NCI-H526 treated with DMSO at 0.1 percent for 48 hours (cell line): ENCODE measurements at regions not wholly inside any gene's neighbourhood (a gene's known extent, or its start where the extent isn't known, plus 50 kb on each side); places are given as distances from the start of the nearest gene placed in this dataset.

Source experiments
- DNase-seq: peaks from one replicate; lab custom pipeline; 2025; lab: John Stamatoyannopoulos, UW

GRCh38 chr13:76795701-76796695 is 90.2 kb downstream of the KCTD12 start:
- no peak for DNase-seq

DNA sequence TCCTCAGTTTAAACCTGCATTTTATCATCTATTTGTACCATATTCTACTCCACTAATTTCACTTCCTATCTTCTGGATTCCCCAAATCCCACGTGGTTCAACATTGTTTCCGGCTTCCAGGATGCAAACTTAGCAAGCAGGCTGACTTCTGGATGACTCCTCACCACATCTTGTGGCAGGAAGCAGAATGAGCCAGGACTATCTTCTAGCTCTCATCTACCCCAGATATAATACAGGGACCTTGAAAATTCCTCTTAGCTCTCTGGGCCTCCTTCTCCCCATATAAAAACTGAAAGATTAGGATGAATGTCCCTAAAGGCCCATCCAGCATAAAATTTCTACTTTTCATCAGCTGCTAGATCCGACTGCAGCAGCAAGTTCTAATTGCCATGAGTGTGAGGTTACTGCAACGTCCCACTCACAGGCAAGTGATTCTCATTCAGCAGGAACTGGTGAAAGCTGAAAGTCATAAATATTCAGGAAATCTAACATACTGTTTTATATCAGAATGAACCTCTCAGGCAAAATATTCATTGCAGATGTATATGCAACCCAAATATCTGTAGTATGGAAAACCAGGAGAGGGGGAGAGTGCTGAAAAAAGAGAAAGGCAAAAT is 93.4 kb downstream of the KCTD12 start:
- no peak for DNase-seq

DNA sequence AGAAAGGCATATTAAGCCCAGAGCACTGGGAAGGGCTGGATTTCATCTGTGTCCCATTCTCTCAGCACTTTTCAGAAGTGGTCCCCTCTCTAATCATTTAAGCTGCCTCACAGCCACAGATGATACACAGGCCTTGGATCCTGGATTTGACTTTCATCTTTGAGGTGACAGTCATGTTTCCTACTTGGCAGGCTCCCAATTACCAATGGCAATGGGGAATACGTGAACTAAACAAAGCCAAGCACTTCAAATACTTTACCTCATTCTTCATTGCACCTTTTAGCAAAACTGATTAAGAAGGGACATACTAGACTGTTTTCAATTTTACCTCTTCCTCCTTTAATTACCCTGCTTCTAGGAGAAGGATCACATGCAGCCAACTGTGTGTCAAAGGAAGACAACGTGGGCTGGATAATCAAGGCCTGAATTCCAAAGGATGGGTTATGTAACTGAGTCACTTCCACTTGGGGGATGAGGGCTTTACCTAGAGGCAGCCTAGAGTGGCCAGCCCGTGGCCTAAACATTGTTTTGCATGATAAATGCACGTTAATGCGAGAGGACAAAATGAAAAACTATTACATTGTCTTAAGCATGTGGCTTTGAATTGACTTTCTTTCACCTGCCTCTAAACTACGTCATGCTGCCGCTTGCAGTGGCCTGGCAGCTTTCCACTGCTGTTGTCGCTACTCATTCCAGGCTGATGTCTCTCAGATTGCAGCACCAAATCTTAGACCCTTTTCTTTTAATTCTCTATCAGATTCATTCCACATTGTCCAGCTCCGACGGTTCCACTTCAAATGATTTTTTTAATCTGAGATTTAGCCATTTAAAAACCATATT is 95.0 kb downstream of the KCTD12 start:
- no peak for DNase-seq

DNA sequence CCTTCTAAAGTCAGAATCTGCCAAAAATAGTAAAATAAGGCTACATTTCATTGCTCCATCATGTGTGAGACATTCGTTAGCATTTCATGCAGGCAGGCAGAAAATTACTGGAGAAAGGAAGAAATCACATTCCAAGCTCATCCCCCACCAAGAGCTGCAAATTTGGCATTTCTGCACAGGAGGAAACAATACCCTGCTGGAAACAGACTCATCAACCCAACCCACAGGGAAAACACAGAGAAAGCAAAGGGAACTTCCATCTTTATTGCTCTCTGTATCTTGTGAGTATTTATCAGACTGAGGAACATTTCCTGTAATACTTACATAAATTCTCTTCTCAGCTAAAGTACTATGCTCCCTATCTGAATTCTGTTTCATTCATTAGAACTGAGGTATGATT is 95.7 kb downstream of the KCTD12 start:
- DNase-seq, result no peak

- DNase-seq, result no peak
Measured at GRCh38 chr13:76783798-76784197, 102.4 kb downstream of the KCTD12 start.

DNA sequence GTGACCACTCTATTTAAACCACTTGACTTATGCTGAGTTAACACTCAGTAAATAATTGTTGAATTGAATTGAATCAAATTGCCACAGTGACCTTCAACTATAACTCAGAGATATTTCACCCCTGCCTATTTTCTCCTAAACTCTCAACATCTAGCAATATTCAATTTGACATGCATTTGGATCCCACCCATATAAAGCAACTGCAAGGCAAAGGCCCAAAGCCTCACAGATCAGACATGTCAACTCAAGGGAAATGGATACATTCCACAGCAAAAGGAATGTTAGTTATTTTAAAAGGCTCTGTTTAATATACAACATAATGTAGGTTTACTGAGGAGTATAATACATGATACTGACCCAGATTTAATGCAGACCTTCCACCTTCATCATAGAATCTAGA is 107.4 kb downstream of the KCTD12 start:
- no peak for DNase-seq

DNA sequence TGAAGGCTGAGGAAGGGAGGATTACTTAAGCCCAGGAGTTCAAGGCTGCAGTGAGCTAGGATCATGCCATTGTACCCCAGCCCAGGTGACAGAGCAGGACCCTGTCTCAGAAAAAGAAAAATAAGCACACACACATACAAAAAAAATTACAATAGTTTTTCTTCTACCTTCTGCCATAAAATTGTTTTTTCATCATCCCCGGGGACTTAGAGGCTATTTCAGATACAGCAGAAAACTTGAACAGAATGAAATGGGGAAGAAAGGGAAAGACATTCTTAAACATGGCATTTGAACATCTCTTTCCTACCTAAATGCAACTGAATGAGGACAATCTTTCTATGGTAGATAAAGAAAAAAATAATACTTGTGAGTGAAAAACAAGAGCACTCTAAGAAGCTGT is 109.1 kb downstream of the KCTD12 start:
- DNase-seq, result no peak

DNA sequence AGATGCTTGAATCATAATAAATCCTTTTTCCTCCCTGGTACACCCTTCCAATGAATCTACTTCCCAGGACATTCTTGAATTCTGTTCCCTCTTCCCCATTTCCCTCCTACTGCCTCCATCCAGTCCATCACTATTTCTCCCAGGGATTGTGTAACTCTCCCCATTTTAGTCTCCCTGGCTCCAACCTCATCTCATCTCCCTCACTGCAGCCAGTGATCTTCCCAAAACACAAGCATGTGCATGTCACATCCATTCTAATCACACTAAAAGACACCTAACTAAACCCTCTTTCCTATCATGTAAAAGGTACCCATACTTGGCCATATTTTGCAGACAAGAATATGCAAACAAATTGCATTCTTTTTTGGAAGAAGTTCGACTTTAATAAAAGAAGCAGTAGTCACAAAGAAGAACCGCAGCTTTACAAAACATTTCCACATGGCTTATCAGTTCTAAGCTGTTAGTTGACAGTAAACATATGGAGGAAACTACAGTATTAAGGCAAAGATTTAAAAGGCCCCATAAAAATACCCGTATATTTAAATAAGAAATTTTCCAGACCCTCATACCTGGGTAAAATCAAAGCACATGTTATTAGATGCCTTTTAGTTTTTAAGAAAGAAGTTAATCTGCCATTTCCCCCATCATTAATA is 111.0 kb downstream of the KCTD12 start:
- no peak for DNase-seq

GRCh38 chr13:76773448-76774094 is 112.6 kb downstream of the KCTD12 start:
- DNase-seq, result no peak

DNA sequence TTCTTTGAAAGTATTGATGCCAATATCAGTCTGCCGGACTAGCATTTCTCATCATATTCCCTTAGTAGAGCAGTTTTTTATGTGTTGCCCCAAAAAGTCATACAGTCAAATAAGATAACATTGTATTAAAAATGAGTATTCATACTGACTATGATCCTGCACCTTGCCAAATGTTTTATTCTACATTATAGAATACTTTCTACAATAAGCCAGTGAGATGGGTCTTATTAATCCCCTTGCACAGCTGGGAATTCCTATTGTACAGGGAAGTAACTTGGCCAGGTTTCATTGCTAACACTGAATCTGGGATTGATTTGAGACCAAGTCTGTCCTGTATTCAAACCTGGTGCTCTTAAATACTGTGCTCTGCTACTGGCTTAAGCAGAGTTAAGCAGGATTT is 114.0 kb downstream of the KCTD12 start:
- DNase-seq, result no peak

DNA sequence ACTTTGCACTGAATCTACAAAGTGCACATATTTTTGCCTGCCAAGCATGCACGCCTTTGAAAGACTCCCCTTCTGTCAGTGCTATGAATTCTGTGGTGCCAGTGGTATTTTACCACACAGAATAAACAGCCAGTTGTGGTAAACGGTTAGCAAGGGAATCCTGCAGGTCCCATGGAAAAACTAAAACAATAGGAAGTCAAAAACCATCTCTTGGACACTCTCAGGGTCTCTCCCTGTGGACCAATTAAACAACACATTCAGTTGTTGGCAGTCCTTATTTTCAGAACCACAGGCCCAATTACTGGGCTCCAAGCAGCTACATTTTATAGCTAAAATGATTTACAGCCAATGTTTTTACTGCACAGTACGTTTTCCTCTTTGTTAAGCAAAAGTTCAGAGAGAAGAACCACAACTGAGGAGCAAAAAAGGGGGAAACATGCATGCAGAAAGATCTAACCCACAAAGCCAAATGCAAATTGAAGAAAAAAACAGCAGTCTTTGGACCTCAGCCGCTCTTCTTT is 116.9 kb downstream of the KCTD12 start:
- no peak for DNase-seq

DNA sequence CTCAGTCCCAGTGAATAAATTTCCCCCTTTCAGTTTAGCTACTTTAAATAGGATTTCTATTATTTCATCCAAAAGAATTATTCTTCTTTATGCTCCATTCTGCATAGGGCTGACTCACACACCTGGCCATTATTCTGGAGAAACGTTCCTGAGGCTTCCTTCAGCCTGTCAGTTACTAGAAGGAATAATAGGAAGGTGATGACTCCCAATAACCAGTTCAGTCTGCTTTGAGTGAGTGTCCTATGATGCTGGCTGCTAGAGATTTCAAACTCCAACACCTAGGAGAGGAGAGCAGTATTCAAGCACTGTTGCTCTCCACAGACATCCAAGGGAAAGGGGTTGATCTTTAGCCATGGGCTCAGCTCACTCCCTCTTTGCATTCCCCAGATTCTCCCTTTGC is 117.8 kb downstream of the KCTD12 start:
- DNase-seq, result no peak

DNA sequence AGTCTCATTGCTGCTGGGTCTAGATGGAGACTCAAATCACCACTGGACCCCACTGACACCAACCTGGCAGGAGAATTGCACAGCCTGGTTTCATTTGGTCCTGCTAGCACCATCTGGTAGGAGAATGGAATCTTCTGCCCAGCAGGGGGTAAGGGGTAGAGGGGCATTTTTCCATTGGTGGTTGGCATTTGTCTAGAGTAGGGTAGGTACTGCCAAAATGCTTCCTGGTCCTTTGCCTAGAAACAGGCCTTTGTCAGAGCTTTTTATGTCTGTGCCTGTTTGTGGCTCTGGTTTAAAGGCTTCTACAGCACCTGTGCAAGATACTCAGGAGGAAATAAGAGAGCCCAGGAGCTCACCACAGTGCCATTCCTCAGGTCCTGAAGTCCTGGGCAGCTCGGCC is 121.3 kb downstream of the KCTD12 start:
- no peak for DNase-seq

DNA sequence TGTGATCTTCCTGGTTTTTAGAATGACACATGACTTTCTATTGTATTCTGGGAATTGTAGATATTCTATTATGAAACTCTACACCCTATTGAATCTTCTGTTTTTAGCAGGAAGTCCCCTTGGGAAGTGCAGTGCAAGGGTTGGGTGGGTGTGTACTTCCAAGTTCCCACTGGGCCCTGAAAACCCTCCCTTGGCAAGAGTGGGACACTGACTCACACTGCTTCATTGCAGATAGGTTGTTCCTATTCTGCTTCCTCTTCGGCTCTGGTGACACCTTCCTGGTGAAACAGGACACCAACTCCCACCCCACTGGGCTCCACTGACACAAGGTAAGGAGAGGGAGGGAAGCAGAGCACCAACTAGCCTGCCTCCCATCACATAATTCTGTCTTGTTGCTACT is 121.8 kb downstream of the KCTD12 start:
- DNase-seq, result no peak

DNA sequence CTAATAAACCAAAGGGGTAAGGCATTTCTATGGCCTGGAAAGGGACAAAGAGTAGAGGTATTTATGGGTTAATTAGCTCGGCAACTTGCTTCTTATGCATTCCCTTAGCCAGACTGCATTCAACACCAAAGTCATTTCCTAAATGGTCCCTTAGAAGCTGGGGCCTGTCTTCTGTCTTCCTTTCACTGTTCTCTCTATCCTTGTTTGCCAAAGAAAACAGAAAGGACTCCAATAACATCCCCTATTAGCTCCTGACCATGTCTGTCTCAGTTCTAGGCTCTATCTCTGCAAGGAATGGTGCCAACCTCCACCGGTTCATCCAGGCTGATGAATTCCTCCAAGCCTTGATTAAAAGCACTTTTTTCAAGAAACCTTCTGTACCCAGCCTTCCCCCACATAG is 123.5 kb downstream of the KCTD12 start:
- DNase-seq, result no peak

DNA sequence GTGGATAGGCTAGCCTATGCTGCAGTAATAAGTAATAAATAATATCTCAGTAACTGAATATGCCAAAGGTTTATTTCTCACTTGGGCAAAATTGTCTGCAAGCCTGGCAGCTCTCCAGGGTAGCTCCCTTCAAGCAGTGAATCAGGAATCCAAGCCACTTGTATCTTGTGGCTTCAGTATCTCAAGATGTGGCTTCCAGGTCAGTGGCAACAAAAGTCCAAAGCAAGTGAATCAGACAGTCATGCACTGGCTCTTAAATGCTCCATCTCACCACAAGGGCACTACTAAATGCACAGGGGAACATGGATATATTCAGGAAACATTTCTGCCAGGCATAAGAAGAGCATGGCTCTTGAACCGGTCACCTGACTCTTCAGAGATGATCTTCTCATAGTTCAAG is 126.3 kb downstream of the KCTD12 start:
- DNase-seq, result no peak

DNA sequence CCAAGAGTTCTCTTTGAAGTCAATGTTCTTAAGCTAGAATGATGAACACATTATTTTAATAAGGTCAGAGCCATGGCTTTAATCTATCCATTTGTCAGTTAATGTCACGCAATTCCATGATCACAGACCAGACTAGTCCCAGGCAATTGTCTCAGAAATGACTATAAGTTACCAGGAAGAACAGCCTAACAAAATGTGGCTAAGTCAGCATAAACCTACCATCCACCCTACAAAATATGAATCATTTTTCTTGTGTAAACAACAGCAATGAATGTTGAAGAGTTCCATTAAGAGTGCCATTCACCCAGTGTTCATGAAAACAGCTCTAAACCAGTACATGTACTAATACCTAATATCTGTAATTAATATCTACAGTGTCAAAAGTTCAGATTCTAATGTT is 127.5 kb downstream of the KCTD12 start:
- no peak for DNase-seq

DNA sequence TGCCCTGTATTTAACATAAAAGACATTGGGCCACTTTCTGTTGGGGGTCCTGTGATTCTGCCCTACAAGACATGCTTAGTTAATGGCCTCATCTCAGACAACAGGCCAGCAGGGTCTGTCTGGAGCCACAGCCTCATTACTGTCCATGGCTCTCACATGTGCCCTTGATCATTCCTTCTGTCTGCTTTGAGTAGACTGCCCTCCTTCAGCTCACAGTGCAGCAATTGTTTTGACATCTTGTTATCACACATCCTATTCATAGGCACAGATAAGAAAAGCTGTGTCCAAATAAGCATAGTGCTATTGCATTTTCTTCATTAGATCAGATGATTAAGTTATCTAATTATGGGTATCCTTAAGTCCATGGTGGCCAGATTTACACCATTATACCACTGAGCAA is 127.9 kb downstream of the KCTD12 start:
- DNase-seq, result no peak

GRCh38 chr13:76756451-76756850 is 129.8 kb downstream of the KCTD12 start:
- no peak for DNase-seq

GRCh38 chr13:76754414-76754813 is 131.8 kb downstream of the KCTD12 start:
- no peak for DNase-seq

- no peak for DNase-seq
Measured at GRCh38 chr13:76751278-76751677, 134.9 kb downstream of the KCTD12 start.
